ENCODE measurements at regions not wholly inside any gene's neighbourhood (a gene's known extent, or its start where the extent isn't known, plus 50 kb on each side); places are given as distances from the start of the nearest gene placed in this dataset.

DNA sequence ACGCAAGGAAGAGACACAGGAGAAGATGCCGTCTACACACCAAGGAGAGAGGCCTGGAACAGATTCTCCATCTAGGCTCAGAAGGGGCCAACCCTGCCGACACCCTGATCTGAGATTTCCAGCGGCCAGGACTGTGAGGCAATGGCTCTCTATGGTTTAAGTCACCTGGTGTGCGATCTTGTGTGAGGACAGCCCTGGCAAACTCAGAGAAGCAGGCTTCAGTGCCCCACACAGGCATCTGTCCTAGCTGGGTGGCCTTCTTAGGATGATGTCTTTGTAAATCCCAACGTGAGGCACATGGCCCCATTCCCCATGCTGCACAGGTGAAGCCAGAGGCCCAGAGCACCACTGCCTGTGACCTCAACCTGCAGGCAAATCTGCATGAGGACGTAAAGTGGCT is 87.6 kb upstream of the FRMD1 start:
- no peak overlapping the region for H2AFZ ChIP-seq (ENCODE audit: low read length)
- H3K79me2 ChIP-seq (ENCODE audit: insufficient read depth, low read length): no peaks in the 10 kb centered on the region
- H4K5ac ChIP-seq (ENCODE audit: insufficient read length, low read depth, low read length): no peak overlapping the region
- H3K27me3 ChIP-seq (ENCODE audit: insufficient read depth, low read length): no peaks in the 10 kb centered on the region
- H3K27ac Mint-ChIP-seq: no peak overlapping the region
- H3K56ac ChIP-seq (ENCODE audit: insufficient read length, low read depth, low read length): no peak overlapping the region
- H2BK120ac ChIP-seq (ENCODE audit: low read depth, low read length, poor library complexity, severe bottlenecking): no peak overlapping the region
- peak; percentile 11 for DNase-seq
- H2BK12ac ChIP-seq (ENCODE audit: insufficient read length, low read depth, low read length): no peak overlapping the region
- peaks cover 37 to 40% of the 10 kb centered on the region in 2 experiments for H3K4me1 Mint-ChIP-seq
- H4K8ac ChIP-seq (replicated peaks; ENCODE audit: insufficient read length, low read depth, low read length): no peak overlapping the region
- H2BK5ac ChIP-seq (ENCODE audit: insufficient read length, low read length): no peak overlapping the region
- H3K27ac ChIP-seq (ENCODE audit: insufficient read length, low read depth, low read length): no peak overlapping the region
- no peak overlapping the region for H3T11ph ChIP-seq (ENCODE audit: low read length)
- H2BK20ac ChIP-seq (ENCODE audit: low read depth, low read length, poor library complexity, severe bottlenecking): no peak overlapping the region
- no peak overlapping the region for H3K14ac ChIP-seq (ENCODE audit: insufficient read depth, low read length)
- no peak overlapping the region for H2AK5ac ChIP-seq (ENCODE audit: insufficient read length, low read length)
- TF ChIP-seq, protein P1, sequence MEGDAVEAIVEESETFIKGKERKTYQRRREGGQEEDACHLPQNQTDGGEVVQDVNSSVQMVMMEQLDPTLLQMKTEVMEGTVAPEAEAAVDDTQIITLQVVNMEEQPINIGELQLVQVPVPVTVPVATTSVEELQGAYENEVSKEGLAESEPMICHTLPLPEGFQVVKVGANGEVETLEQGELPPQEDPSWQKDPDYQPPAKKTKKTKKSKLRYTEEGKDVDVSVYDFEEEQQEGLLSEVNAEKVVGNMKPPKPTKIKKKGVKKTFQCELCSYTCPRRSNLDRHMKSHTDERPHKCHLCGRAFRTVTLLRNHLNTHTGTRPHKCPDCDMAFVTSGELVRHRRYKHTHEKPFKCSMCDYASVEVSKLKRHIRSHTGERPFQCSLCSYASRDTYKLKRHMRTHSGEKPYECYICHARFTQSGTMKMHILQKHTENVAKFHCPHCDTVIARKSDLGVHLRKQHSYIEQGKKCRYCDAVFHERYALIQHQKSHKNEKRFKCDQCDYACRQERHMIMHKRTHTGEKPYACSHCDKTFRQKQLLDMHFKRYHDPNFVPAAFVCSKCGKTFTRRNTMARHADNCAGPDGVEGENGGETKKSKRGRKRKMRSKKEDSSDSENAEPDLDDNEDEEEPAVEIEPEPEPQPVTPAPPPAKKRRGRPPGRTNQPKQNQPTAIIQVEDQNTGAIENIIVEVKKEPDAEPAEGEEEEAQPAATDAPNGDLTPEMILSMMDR (conservative IDR thresholded peaks at IDR 0.05): no peak
- no CpG with 5 or more reads among the region's 7 CpGs for WGBS (ENCODE audit: extremely low coverage, insufficient read length, low lambda C conversion rate)
- no peaks in the 10 kb centered on the region for H3K23me2 ChIP-seq (ENCODE audit: insufficient read length, low read depth, low read length, poor library complexity, severe bottlenecking)
- peaks cover 0 to 10% (median 0%) of the 10 kb centered on the region in 3 experiments; a peak in 4 of 7 replicates for H3K36me3 Mint-ChIP-seq (ENCODE audit: insufficient read depth in 1 of 3, low read depth in 3 of 3)
- peaks cover 0 to 8% of the 10 kb centered on the region in 2 experiments; a peak in 3 of 5 replicates for H3K9me3 Mint-ChIP-seq
- H3K4me2 ChIP-seq (ENCODE audit: insufficient read depth, insufficient read length, low read length): no peak overlapping the region
- no peak overlapping the region for H3K23ac ChIP-seq (ENCODE audit: insufficient read length, low read depth, low read length)
- no peak overlapping the region for H2BK15ac ChIP-seq (ENCODE audit: low read depth, low read length)
- no peak overlapping the region for H3K4ac ChIP-seq (ENCODE audit: low read depth, low read length)
- no peaks in the 10 kb centered on the region for H3K79me1 ChIP-seq (ENCODE audit: insufficient read depth, low read depth, low read length, poor library complexity, severe bottlenecking)
- no peak overlapping the region for H3K9ac ChIP-seq (ENCODE audit: extremely low read depth, insufficient read length, low read length)
- H3K27me3 Mint-ChIP-seq (ENCODE audit: low read depth): peaks cover 2% of the 10 kb centered on the region; the same call in 1 of the 2 replicates
- no peaks in the 10 kb centered on the region for H4K20me1 ChIP-seq (ENCODE audit: control insufficient read depth, insufficient read depth, insufficient read length)
- H3K4me1 ChIP-seq (ENCODE audit: insufficient read depth, low read length): no peaks in the 10 kb centered on the region; the same call in 1 of the 2 replicates
- H3K4me3 Mint-ChIP-seq: no peak overlapping the region
- H3K18ac ChIP-seq (ENCODE audit: insufficient read length, low read depth, low read length): no peak overlapping the region
- H3K9me3 ChIP-seq (ENCODE audit: control insufficient read depth, low read depth, low read length): no peaks in the 10 kb centered on the region
- H4K91ac ChIP-seq (ENCODE audit: insufficient read length, low read depth, low read length): no peak overlapping the region
